ENCODE measurements at regions not wholly inside any gene's neighbourhood (a gene's known extent, or its start where the extent isn't known, plus 50 kb on each side); places are given as distances from the start of the nearest gene placed in this dataset.

- H2AK5ac ChIP-seq (ENCODE audit: low read depth, low read length): no peak overlapping the region
- no peak overlapping the region for H2BK5ac ChIP-seq (ENCODE audit: low read depth, low read length, poor library complexity, severe bottlenecking)
- H3K56ac ChIP-seq (ENCODE audit: extremely low read depth, insufficient read depth, low read length): no peak overlapping the region
- H3K18ac ChIP-seq (ENCODE audit: low read depth, low read length): no peak overlapping the region
- WGBS, 2 experiments (ENCODE audit: extremely low coverage in 2 of 2, insufficient read length in 1 of 2): no CpG with 5 or more reads among the region's 4 CpGs
- intact Hi-C loops (cut with micrococcal nuclease): no loop called here
- BruUV-seq (replicated peaks): no TSS peak
- no peak overlapping the region for H4K8ac ChIP-seq (ENCODE audit: low read depth in 2 of 2, low read length in 2 of 2)
- no peak overlapping the region for H3K4ac ChIP-seq (ENCODE audit: low read depth, low read length)
- H3K23ac ChIP-seq (ENCODE audit: low read depth, low read length): no peak overlapping the region
- H3K14ac ChIP-seq (replicated peaks; ENCODE audit: low read depth, low read length): 0 out of 2 replicates have a peak overlapping the region, but pooled peaks have one; percentile 58
- H2BK120ac ChIP-seq (ENCODE audit: low read depth, low read length): no peak overlapping the region
- TF ChIP-seq POLR2A (IDR thresholded peaks at IDR 0.05; ENCODE audit: low read depth, low read length): no peak
- no peak for TF ChIP-seq SMC3 (IDR thresholded peaks at IDR 0.05; ENCODE audit: low read depth, low read length)
- TF ChIP-seq RCOR1 (IDR thresholded peaks at IDR 0.05; ENCODE audit: insufficient replicate concordance, low read length): no peak
- TF ChIP-seq CHD1 (IDR thresholded peaks at IDR 0.05; ENCODE audit: low read depth, low read length): no peak
- TF ChIP-seq FOS (IDR thresholded peaks at IDR 0.05; ENCODE audit: low read depth, low read length): no peak
- no peak for TF ChIP-seq MAZ (IDR thresholded peaks at IDR 0.05; ENCODE audit: borderline replicate concordance, low read depth, low read length)
- no peak for TF ChIP-seq USF2 (IDR thresholded peaks at IDR 0.05; ENCODE audit: low read depth, low read length)
- no peak for TF ChIP-seq CTCF (conservative IDR thresholded peaks at IDR 0.05; ENCODE audit: low read depth, low read length)
- TF ChIP-seq MAFK (IDR thresholded peaks at IDR 0.05; ENCODE audit: low read depth, low read length): no peak
- TF ChIP-seq BHLHE40 (IDR thresholded peaks at IDR 0.05; ENCODE audit: low read depth, low read length): no peak
- no peaks in the 10 kb centered on the region for H4K20me1 ChIP-seq (ENCODE audit: insufficient read depth, low read length)
- H4K91ac ChIP-seq (ENCODE audit: insufficient read depth, low read depth, low read length): no peak overlapping the region
- CTCF ChIA-PET: no interaction called here
- no peak overlapping the region for H3K4me3 ChIP-seq (ENCODE audit: insufficient read depth, low read depth, low read length)
- ATAC-seq (ENCODE audit: low read depth) (no peak), DNase-seq (peak; percentile 49)
- no peak overlapping the region for H3K4me2 ChIP-seq (ENCODE audit: low read depth, low read length)
- H3K9me1 ChIP-seq (ENCODE audit: insufficient read depth, low read length): no peaks in the 10 kb centered on the region
- H3K9me3 ChIP-seq (ENCODE audit: control insufficient read depth, insufficient read depth, low read length): no peaks in the 10 kb centered on the region
- no peak overlapping the region for H2BK20ac ChIP-seq (ENCODE audit: low read depth, low read length)
- H2AFZ ChIP-seq (replicated peaks; ENCODE audit: low read length, poor library complexity): no peak overlapping the region
- H3K79me1 ChIP-seq (ENCODE audit: low read depth in 1 of 2, low read length in 2 of 2): no peaks in the 10 kb centered on the region
- H2AK9ac ChIP-seq (replicated peaks; ENCODE audit: low read depth, low read length, poor library complexity): no peak overlapping the region
- in situ Hi-C loops (cut with MboI; ENCODE audit: low sequenced_read_pairs): no loop called here
- dilution Hi-C loops (cut with HindIII; ENCODE audit: low sequenced_read_pairs, unreplicated experiment): no loop called here
- no peak overlapping the region for H4K5ac ChIP-seq (ENCODE audit: low read depth, low read length)
- no peak overlapping the region for H2BK15ac ChIP-seq (ENCODE audit: low read depth, low read length)
- no peaks in the 10 kb centered on the region for H3K4me1 ChIP-seq (ENCODE audit: control insufficient read depth, insufficient read depth, low read length)
- no peak overlapping the region for H3K9ac ChIP-seq (ENCODE audit: low read depth, low read length)
- H3K27ac ChIP-seq (ENCODE audit: insufficient read depth, low read length): no peak overlapping the region
- POLR2A ChIA-PET (ENCODE audit: unreplicated experiment): no interaction called here
- no peaks in the 10 kb centered on the region for H3K36me3 ChIP-seq (ENCODE audit: control insufficient read depth, insufficient read depth, low read length)
- no peaks in the 10 kb centered on the region for H3K27me3 ChIP-seq (ENCODE audit: control insufficient read depth, insufficient read depth, low read length)
These were observed 1505.9 kb downstream of the PCDH9 start for GRCh38 chr13:65724226-65724625.
